ENCODE measurements at regions not wholly inside any gene's neighbourhood (a gene's known extent, or its start where the extent isn't known, plus 50 kb on each side); places are given as distances from the start of the nearest gene placed in this dataset.

DNA sequence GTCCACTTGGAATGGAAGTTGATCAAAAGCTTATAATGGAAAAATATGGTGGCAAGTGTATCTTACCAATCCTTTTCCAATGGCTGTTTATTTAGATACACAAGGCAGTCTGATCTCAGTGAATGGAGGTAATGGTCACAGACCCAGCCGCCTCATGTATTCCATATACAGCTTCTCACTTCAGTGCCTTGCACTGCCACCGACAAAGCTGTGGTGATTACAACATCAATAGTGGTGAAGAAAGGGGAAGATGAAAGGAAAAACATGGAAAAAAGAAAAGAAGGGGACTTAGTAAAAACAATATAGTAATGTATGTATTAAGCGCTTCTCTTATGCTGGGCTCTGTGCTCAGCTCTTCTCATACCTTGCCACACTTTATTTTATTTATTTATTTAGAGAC, 297.3 kb upstream of the RASA1 start:
- TF ChIP-seq, protein P1, sequence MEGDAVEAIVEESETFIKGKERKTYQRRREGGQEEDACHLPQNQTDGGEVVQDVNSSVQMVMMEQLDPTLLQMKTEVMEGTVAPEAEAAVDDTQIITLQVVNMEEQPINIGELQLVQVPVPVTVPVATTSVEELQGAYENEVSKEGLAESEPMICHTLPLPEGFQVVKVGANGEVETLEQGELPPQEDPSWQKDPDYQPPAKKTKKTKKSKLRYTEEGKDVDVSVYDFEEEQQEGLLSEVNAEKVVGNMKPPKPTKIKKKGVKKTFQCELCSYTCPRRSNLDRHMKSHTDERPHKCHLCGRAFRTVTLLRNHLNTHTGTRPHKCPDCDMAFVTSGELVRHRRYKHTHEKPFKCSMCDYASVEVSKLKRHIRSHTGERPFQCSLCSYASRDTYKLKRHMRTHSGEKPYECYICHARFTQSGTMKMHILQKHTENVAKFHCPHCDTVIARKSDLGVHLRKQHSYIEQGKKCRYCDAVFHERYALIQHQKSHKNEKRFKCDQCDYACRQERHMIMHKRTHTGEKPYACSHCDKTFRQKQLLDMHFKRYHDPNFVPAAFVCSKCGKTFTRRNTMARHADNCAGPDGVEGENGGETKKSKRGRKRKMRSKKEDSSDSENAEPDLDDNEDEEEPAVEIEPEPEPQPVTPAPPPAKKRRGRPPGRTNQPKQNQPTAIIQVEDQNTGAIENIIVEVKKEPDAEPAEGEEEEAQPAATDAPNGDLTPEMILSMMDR (IDR thresholded peaks at IDR 0.05) = no peak
- TF ChIP-seq POLR2A (IDR thresholded peaks at IDR 0.05) = no peak
- no peak for TF ChIP-seq EP300 (IDR thresholded peaks at IDR 0.05; ENCODE audit: low read depth)
